ENCODE measurements at regions not wholly inside any gene's neighbourhood (a gene's known extent, or its start where the extent isn't known, plus 50 kb on each side); places are given as distances from the start of the nearest gene placed in this dataset.

GRCh38 chr2:176540995-176541394 lies 271.8 kb downstream of the MTX2 start:
- no peak for DNase-seq (ENCODE audit: low read depth)

DNA sequence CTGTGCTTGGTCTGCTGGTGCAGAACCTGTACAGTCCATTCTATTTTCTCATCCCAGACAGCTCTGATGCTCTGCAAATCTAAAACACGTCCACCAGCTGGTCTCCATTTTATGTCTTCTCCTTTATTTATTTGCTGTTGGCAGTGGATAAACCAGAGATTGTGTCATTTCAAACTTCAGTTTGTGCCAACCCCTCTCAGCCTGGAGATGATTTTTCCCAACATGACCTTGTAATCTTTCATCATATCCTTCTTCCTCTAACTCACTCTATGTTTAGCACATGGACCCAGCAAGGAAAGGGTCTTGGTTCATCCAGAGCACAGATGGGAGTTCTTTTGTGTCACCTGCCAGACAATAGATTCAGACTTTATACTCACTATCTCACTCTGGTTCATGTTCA lies 273.2 kb downstream of the MTX2 start:
- no peak for DNase-seq (ENCODE audit: low read depth)

DNA sequence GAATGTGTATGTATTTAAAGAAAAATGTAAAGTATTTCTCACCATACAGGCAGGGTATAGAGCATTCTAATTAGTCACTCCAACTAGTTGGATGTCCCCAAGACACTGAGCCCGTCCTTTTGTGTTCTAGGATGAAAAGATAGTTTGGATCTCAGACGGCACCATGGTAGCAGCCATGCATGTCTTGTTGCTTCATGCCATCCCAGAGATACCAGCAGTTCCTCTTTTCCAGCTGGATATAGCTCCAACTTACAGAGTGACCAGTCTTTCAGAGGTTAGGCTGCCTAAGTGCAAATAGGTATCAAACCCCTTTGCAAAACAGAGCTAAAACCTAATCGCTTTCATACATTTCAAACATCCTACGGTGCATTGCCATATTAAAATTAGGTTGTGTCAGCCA lies 275.3 kb downstream of the MTX2 start:
- DNase-seq (ENCODE audit: low read depth), result no peak

DNA sequence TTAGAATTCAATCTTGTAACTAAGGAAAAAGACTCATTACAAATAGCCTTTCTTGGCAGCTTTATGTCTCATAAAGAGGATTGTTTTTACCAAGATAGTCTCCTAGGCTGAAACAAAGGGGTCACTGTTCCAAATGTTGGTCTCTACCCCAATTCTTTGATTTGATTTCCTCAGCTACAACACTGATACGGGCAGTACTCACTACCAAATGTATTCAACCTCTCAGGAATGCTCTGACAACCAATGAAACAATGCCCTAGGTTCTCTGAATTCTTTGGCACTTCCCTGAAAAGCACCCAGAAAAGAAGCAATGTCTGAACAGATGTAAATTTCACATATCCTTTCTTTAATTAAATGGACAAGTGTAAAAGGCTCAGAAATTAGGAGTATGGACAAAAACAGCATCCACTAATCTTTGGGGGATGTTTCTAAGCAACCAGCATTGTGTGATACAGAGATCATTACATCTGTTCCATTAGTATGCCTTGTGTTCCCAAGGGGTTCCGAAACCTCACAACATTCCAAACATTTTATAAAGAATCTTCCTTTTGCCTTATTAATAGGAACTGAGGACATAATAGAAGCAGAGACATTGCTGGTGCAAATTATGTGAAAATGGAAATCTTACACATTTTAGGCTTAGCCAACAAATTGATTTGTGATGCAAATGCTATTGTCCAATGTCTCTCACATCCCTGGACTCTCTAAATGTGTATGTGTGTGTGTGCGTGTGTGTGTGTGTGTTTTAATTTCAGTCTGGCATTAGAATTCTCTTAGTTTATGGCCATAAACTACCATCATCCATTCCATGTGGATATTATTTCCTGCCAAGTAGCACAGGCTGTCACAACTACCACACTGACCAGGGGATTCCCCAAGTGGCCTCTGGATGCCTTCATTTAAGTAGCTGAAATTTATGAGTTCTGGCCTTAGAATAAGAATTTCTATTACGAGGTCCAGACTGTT lies 276.0 kb downstream of the MTX2 start:
- no peak for DNase-seq (ENCODE audit: low read depth)

- no peak for DNase-seq (ENCODE audit: low read depth)
Observed at GRCh38 chr2:176546550-176546949, 277.3 kb downstream of the MTX2 start.

- DNase-seq (ENCODE audit: low read depth), result no peak
Observed at GRCh38 chr2:176552501-176553135, 283.4 kb downstream of the MTX2 start.

DNA sequence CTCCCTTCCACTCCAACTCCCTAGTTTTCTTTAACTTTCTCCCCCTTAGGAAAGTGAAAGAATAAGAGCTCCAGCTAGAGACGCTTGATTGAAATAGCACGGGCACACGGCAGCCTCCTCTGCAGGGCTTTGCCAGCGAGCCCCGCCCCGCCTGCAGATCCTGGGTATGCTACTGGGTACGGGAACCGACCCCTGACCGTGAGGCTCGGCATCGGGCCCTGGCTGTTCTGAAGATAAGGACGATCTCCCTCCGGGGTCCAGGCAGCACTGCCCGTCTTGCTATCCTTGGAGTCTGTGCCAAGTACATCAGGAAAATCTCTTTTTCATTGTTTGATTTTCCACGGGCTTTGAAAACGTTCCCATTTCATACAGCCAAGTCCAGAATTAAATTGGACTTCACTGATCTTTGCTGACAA lies 284.5 kb downstream of the MTX2 start:
- no peak for DNase-seq (ENCODE audit: low read depth)

DNA sequence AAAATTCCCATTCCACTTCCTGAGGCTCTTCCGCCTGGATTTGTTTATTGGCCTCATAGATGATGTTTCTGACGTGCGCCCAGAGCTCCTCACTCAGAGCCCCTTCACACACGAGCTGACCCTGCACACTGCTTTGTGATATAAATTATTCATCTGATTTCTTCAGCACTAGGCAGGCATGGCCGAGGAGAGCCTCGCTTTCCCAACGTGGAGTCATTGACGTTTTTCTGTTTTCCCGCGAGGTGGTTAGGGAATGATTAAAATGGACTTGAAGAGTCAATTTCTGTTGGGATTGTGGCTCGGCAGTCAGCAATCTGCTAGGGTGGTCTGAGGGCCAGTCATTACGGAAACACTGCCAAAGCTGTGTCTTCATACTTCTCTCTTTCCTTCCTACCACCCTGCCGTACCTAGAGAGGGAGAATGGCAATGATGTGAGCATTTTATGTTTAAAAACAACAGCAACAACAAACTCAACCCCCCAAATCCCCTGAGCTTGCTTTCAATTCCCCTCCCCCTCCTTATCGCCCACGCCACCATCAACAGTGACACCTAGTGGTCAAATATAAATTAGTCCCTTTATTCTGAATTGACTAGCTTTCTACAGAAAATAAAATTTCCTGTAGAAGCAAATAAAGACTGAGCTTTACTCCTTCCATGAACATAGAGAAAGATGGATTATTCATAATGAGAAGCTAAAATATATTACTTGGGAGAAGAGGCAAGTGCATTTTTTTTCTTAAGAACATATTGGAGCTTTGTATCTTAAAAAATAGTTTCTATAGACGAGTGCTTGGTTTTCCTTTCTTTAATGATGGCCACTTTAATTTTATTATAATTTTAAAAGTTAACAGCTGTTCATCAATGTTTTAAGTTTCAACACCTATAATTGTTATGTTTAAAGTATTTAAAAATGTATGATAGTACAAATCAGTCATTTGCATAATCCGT lies 285.1 kb downstream of the MTX2 start:
- DNase-seq (ENCODE audit: low read depth), result no peak

- no peak for DNase-seq (ENCODE audit: low read depth)
Observed at GRCh38 chr2:176555112-176555511, 285.9 kb downstream of the MTX2 start.

GRCh38 chr2:176555781-176556180 lies 286.5 kb downstream of the MTX2 start:
- DNase-seq (ENCODE audit: low read depth), result no peak

- no peak for DNase-seq (ENCODE audit: low read depth)
Observed at GRCh38 chr2:176556373-176556772, 287.1 kb downstream of the MTX2 start.

GRCh38 chr2:176557821-176558220 lies 288.6 kb downstream of the MTX2 start:
- DNase-seq (ENCODE audit: low read depth), result no peak

DNA sequence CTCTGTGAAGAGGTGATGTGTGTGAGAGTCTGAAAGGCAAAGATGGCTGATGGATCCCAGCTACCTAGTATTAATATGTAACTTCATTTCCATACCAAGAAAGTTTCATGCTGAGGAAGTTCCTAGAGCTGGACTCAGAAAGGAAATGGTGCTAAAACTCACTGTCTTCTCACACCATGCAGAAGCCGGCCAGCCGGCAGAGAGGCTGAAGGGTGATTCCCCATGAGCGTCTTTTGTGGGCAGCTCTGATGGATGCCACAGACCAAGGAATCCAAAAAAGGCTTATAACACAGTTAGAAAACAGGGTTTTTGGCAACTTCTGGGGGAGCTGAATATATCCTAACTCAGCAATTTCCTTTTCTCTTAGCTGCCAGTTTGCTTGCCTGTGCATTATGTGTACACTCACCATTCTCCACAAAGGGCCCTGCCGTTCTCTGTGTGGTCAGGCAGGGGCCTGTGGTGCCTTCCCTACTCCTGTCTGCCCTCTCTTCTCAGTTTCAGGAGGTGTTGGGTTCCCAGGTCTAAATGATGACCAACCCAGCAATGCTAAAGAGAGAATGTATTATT lies 289.4 kb downstream of the MTX2 start:
- DNase-seq (ENCODE audit: low read depth), result no peak

GRCh38 chr2:176560296-176560695 lies 291.1 kb downstream of the MTX2 start:
- no peak for DNase-seq (ENCODE audit: low read depth)

GRCh38 chr2:176561706-176562105 lies 292.5 kb downstream of the MTX2 start:
- no peak for DNase-seq (ENCODE audit: low read depth)

GRCh38 chr2:176562359-176563078 lies 293.3 kb downstream of the MTX2 start:
- no peak for DNase-seq (ENCODE audit: low read depth)

DNA sequence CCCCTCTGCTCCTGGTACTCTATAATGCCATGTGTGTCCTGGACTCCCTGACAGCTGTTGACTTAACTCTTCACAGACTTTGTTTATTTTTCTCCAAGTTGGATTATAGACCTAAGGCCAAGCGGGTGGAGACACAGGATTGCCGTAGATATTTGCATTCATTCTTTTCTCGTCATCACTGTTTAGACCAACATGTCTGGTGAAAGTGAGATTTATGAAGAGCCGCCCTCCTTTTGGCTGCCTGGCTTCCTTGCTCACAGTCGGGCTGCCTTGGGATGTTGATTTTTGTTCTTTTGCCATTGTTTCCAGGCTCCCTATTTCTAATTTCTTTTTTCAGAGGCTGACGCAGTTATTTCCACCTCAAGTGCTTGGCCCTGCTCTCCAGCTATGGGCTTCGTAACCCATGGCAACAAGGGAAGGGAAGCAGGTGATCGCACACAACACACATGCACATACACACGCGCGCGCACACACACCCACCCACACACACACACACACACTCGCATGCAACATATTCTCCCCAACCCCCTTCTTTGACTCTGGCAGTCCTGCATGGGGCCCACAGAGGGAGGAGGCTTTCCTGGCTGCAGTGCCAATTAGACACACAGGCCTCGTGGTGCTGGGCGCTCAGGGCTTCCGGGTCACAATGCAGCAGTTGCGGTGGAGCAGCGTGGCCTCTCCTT lies 296.5 kb downstream of the MTX2 start:
- DNase-seq (ENCODE audit: low read depth), result no peak

- no peak for DNase-seq (ENCODE audit: low read depth)
Observed at GRCh38 chr2:176566496-176566895, 297.3 kb downstream of the MTX2 start.

GRCh38 chr2:176566961-176567360 lies 297.7 kb downstream of the MTX2 start:
- DNase-seq (ENCODE audit: low read depth), result no peak

DNA sequence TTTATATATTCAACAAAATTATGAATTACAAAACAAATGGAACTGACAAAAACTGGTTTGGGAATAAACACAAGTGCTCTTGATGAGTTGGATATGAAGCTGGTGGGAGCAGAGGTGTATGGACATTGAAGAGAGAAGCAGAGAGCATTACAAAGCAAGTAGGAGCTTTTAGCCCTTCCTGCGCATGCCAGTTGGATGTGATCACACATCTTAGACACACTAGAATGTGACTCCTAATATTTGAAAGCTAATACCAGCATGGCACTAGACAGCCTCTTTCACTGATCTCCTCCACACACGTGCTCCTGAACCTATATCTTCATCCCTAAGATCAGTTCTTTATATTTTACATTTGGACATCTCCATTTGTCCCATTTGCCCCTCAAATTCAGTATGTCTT lies 298.1 kb downstream of the MTX2 start:
- no peak for DNase-seq (ENCODE audit: low read depth)

GRCh38 chr2:176569574-176569973 lies 300.3 kb downstream of the MTX2 start:
- DNase-seq (ENCODE audit: low read depth), result no peak

Measured in stimulated activated CD8-positive, alpha-beta memory T cell treated with anti-CD3 and anti-CD28 coated beads, Interleukin-12 subunit alpha, Interleukin-12 subunit beta, amount 100 ng/mL, for 4 hours (primary cell).